Colonic mucosa (tissue), 4 donors: ENCODE measurements at regions not wholly inside any gene's neighbourhood (a gene's known extent, or its start where the extent isn't known, plus 50 kb on each side); places are given as distances from the start of the nearest gene placed in this dataset.

Experiments used
- DNase-seq: peaks from one replicate; pipeline ENCODE4 v3.0.0-alpha.2; 2020
- H3K27ac ChIP-seq: fragments of 200-600 bp; one replicate; pipeline ENCODE4 v1.8.0; 2021
- H3K27me3 ChIP-seq: fragments of 200-600 bp; one replicate; pipeline ENCODE4 v1.8.0; 2021
- H3K36me3 ChIP-seq: fragments of 200-600 bp; one replicate; pipeline ENCODE4 v1.8.0; 2021
- H3K4me1 ChIP-seq: fragments of 200-600 bp; one replicate; pipeline ENCODE4 v1.8.0; 2021; ENCODE audit warnings: mild to moderate bottlenecking
- H3K4me3 ChIP-seq: fragments of 200-600 bp; one replicate; pipeline ENCODE4 v1.8.0; 2021
- H3K9ac ChIP-seq, 2 donors: one replicate each; pipeline ENCODE4 v1.7.0; 2013; ENCODE audit warnings: control low read depth in 2 of 2, low read depth in 2 of 2, low read length in 2 of 2
- H3K9me3 ChIP-seq: fragments of 200-600 bp; one replicate; pipeline ENCODE4 v1.8.0; 2021
- intact Hi-C: fragments of 100-400 bp; cut with DNase I; formaldehyde crosslinking; loops from one replicate; pipeline ENCODE4 v1.14.1; 2022
- TF ChIP-seq, protein P1 (sequence below): fragments of 200-600 bp; IDR thresholded peaks from one replicate; pipeline ENCODE4 v1.8.0; 2022; ENCODE audit warnings: antibody characterized with exemption, mild to moderate bottlenecking
- donor health status: healthy.
- donor health status: DM: no; HTN: no; CAD: no.
- donor health status: DM: no; HTN: no; CAD: no.

DNA sequence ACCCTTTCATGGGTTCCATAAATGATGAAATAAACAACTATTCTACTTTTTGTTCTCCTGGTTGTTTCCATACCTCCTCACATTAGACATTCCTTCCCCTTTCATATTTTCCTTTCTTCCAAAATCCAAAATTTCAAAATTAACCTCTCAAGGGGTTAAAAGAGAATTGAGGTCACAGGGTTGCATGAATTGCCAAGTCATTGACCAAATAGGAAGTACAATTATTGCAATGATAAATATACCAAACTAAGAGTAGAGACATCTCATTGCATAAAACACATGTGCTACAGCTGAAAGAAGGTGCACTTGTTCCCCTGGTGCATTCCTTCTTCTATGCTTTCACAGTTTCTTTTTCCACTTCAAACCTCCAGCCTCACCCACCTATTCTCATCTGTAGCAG, 136.1 kb downstream of the KCTD12 start:
- Histone ChIP-seq H3K36me3 (no peaks in the 10 kb centered on the region), H3K9me3 (no peaks in the 10 kb centered on the region), H3K27ac (no peak overlapping the region), H3K27me3 (no peaks in the 10 kb centered on the region), H3K9ac (no peak overlapping the region), H3K4me3 (no peak overlapping the region), H3K4me1 (no peaks in the 10 kb centered on the region)
- intact Hi-C loops = no loop called here
- TF ChIP-seq, protein P1, sequence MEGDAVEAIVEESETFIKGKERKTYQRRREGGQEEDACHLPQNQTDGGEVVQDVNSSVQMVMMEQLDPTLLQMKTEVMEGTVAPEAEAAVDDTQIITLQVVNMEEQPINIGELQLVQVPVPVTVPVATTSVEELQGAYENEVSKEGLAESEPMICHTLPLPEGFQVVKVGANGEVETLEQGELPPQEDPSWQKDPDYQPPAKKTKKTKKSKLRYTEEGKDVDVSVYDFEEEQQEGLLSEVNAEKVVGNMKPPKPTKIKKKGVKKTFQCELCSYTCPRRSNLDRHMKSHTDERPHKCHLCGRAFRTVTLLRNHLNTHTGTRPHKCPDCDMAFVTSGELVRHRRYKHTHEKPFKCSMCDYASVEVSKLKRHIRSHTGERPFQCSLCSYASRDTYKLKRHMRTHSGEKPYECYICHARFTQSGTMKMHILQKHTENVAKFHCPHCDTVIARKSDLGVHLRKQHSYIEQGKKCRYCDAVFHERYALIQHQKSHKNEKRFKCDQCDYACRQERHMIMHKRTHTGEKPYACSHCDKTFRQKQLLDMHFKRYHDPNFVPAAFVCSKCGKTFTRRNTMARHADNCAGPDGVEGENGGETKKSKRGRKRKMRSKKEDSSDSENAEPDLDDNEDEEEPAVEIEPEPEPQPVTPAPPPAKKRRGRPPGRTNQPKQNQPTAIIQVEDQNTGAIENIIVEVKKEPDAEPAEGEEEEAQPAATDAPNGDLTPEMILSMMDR = no peak
- DNase-seq = no peak

DNA sequence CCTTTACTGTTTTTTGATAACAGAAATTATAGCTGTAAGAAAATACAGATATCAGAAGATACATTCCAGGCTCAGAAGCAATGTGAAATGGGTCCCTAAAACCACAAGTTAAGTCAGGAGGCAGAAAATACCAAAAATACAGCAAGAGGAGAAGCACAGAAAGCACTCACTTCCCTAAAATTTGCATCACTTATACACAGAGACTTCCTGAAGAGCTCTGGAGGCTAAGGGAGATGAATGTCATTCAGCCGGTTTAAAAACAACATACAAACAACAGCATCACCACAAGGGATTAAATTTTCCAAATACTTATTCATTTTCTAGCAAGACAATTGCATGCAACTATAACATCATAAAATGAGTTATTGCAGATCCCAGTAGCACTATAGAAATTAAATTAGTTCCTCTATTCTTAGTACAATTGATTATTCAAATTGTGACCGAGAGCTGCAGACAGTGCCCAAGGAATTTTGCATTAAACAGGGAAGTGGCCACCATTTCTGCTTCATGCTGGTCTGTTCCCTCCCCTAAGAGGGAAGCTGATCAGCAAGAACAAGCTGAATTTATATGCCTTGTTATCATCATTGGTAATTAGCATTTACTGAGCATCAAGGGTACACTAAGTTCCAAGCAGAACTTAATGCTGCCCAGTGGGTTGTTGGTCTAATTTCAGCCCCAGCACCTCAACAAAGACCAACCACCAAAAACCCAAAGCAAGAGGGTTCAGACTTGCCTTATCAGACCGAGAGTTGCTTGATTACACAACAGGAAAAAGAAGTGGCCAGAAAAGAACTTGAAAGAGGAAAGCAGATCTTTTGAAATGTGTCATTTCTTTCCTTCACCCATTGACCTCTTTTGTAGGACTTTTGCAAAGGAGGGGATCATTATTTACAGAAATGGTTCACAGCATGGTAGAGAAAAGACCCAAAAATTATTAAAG, 140.7 kb downstream of the KCTD12 start:
- intact Hi-C loops = no loop called here
- Histone ChIP-seq H3K27me3 (no peaks in the 10 kb centered on the region), H3K27ac (no peak overlapping the region)

DNA sequence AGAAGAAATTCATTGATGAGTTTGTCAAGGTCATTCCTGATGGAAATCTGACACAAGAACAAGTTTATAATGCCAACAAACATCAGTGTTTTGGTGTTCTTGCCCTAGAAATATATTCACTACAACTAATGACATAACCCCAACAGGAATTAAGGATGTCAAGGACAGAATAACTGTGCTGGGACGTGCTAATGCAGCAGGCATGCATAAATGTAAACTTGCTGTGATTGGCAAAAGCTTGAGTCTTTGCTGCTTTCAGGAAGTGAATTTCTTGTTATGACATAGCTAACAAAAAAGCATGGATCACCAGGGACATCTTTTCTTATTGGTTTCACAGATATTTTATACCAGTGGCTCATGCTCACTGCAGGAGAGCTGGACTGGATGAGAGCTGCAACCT, 144.6 kb downstream of the KCTD12 start:
- DNase-seq = no peak
- Histone ChIP-seq H3K36me3 (no peaks in the 10 kb centered on the region), H3K9me3 (no peaks in the 10 kb centered on the region), H3K27ac (no peak overlapping the region), H3K4me1 (no peaks in the 10 kb centered on the region), H3K9ac (no peak overlapping the region), H3K27me3 (no peaks in the 10 kb centered on the region), H3K4me3 (no peak overlapping the region)
- intact Hi-C loops = no loop called here
- TF ChIP-seq, protein P1 = no peak

More for the DNA sequence above, 140.7 kb downstream of the KCTD12 start:
- Histone ChIP-seq H3K4me3 (no peak overlapping the region), H3K9ac (no peak overlapping the region), H3K36me3 (no peaks in the 10 kb centered on the region), H3K4me1 (no peaks in the 10 kb centered on the region), H3K9me3 (no peaks in the 10 kb centered on the region)
- TF ChIP-seq, protein P1 = no peak
- DNase-seq = no peak

DNA sequence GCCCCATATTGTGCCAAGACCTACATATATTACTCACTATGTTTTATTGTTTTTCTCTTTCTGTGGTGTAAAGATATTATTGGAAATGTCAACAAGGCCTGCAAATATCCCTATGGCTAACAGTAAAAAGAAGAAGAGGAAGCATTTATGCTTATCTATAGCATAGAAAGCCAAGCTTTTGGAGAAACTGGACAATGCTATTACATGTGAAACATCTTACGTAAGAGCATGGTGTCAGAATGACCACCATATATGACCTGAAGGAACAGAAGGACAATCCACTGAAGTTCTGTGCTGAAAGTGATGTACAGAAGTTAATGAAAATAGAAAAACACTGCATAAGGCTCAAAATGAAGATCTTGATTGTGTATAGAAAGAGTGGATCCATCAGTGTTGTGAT, 145.2 kb downstream of the KCTD12 start:
- no peak overlapping the region for H3K27ac ChIP-seq
- H3K27me3 ChIP-seq = no peaks in the 10 kb centered on the region
- no peak overlapping the region for H3K4me3 ChIP-seq
- no peaks in the 10 kb centered on the region for H3K4me1 ChIP-seq
- H3K36me3 ChIP-seq = no peaks in the 10 kb centered on the region
- intact Hi-C loops = no loop called here
- TF ChIP-seq, protein P1 = no peak
- no peaks in the 10 kb centered on the region for H3K9me3 ChIP-seq
- H3K9ac ChIP-seq = no peak overlapping the region
- no peak for DNase-seq

DNA sequence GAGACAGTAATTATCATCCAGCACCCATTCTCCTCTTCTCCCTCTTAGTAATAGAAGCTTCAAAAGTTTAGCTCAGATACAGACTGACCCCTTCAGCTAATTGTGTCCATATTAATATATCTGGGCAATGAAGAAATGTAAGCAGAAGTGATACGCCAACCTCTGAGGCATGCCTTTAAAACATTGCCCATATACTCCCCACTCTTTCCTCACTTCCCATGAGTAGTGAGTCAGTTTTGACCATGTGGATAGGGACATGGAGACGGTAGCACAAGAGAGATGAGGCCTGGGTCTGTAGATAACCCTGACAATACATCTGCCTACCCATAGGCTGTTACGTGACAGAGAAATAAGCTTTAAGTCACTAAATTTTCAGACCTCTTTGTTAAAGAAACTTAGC, 147.6 kb downstream of the KCTD12 start:
- Histone ChIP-seq H3K36me3 (no peaks in the 10 kb centered on the region), H3K9ac (no peak overlapping the region), H3K27ac (no peak overlapping the region), H3K9me3 (no peaks in the 10 kb centered on the region), H3K27me3 (no peaks in the 10 kb centered on the region), H3K4me3 (no peak overlapping the region), H3K4me1 (no peaks in the 10 kb centered on the region)
- TF ChIP-seq, protein P1 = no peak
- intact Hi-C loops = no loop called here
- DNase-seq = no peak
